ENCODE measurements at regions not wholly inside any gene's neighbourhood (a gene's known extent, or its start where the extent isn't known, plus 50 kb on each side); places are given as distances from the start of the nearest gene placed in this dataset.

GRCh38 chr20:43320536-43320935, 130.8 kb upstream of the PTPRT start:
- TF ChIP-seq, protein P1, sequence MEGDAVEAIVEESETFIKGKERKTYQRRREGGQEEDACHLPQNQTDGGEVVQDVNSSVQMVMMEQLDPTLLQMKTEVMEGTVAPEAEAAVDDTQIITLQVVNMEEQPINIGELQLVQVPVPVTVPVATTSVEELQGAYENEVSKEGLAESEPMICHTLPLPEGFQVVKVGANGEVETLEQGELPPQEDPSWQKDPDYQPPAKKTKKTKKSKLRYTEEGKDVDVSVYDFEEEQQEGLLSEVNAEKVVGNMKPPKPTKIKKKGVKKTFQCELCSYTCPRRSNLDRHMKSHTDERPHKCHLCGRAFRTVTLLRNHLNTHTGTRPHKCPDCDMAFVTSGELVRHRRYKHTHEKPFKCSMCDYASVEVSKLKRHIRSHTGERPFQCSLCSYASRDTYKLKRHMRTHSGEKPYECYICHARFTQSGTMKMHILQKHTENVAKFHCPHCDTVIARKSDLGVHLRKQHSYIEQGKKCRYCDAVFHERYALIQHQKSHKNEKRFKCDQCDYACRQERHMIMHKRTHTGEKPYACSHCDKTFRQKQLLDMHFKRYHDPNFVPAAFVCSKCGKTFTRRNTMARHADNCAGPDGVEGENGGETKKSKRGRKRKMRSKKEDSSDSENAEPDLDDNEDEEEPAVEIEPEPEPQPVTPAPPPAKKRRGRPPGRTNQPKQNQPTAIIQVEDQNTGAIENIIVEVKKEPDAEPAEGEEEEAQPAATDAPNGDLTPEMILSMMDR (IDR thresholded peaks at IDR 0.05): no peak
- TF ChIP-seq EP300 (IDR thresholded peaks at IDR 0.05): no peak
- no peak for TF ChIP-seq POLR2A (IDR thresholded peaks at IDR 0.05)
- no peak for TF ChIP-seq POLR2AphosphoS5 (IDR thresholded peaks at IDR 0.05)
